KMS-11 (cell line): ENCODE measurements at regions not wholly inside any gene's neighbourhood (a gene's known extent, or its start where the extent isn't known, plus 50 kb on each side); places are given as distances from the start of the nearest gene placed in this dataset.

Source experiments
- H2AFZ ChIP-seq: fragments of 200-600 bp; sonication (generic); 2 replicates; pipeline ENCODE4 v1.6.1; 2016; ENCODE audit warnings: antibody characterized with exemption, mixed run types, low read depth
- H3K27ac ChIP-seq: fragments of 200-600 bp; sonication (generic); 2 replicates; pipeline ENCODE4 v1.6.1; 2016; ENCODE audit warnings: mild to moderate bottlenecking, mixed run types
- H3K27me3 ChIP-seq: fragments of 200-600 bp; sonication (generic); 2 replicates; pipeline ENCODE4 v1.6.1; 2017; ENCODE audit warnings: mild to moderate bottlenecking, low read depth, mixed run types, moderate library complexity; ENCODE audit not compliant: insufficient read depth
- H3K36me3 ChIP-seq: fragments of 200-600 bp; sonication (generic); 2 replicates; pipeline ENCODE4 v1.6.1; 2017; ENCODE audit warnings: mild to moderate bottlenecking, mixed run types; ENCODE audit not compliant: insufficient read depth
- H3K4me1 ChIP-seq: fragments of 200-600 bp; sonication (generic); 2 replicates; pipeline ENCODE4 v1.6.1; 2016; ENCODE audit warnings: mild to moderate bottlenecking, low read depth, mixed run types; ENCODE audit not compliant: poor library complexity, severe bottlenecking
- H3K4me2 ChIP-seq: fragments of 200-600 bp; sonication (generic); 2 replicates; pipeline ENCODE4 v1.7.0; 2016; ENCODE audit warnings: mild to moderate bottlenecking, mixed run types
- H3K4me3 ChIP-seq: fragments of 200-600 bp; sonication (generic); IDR thresholded peaks from 2 replicates; pipeline ENCODE4 v1.6.1; 2017; ENCODE audit warnings: low read depth, low read length, mixed read lengths; ENCODE audit not compliant: insufficient read depth
- H3K79me2 ChIP-seq: fragments of 200-600 bp; sonication (generic); 2 replicates; pipeline ENCODE4 v1.6.1; 2016; ENCODE audit warnings: low read depth, mixed run types; ENCODE audit not compliant: insufficient read depth
- H3K9ac ChIP-seq: fragments of 200-600 bp; sonication (generic); 2 replicates; pipeline ENCODE4 v1.6.1; 2016; ENCODE audit warnings: mild to moderate bottlenecking, mixed run types
- H4K20me1 ChIP-seq: fragments of 200-600 bp; sonication (generic); 2 replicates; pipeline ENCODE4 v1.6.1; 2016; ENCODE audit warnings: mild to moderate bottlenecking, mixed run types; ENCODE audit not compliant: insufficient read depth
- CTCF ChIP-seq: fragments of 200-600 bp; sonication (generic); conservative IDR thresholded peaks from 2 replicates; pipeline ENCODE4 v1.6.1; 2017; ENCODE audit warnings: low read depth, mild to moderate bottlenecking, antibody characterized with exemption, low read length, moderate library complexity, mixed read lengths

- TF ChIP-seq CTCF: no peak
- no peak overlapping the region for H3K4me3 ChIP-seq
These were observed 256.9 kb downstream of the GPATCH2 start for GRCh38 chr1:217373761-217374701.

GRCh38 chr1:217372049-217372970, 258.6 kb downstream of the GPATCH2 start:
- Histone ChIP-seq H3K4me3 (no peak overlapping the region), H3K36me3 (no peaks in the 10 kb centered on the region), H2AFZ (no peak overlapping the region), H3K4me1 (no peaks in the 10 kb centered on the region), H4K20me1 (no peaks in the 10 kb centered on the region), H3K27me3 (no peaks in the 10 kb centered on the region), H3K79me2 (no peaks in the 10 kb centered on the region), H3K27ac (no peak overlapping the region), H3K9ac (no peak overlapping the region), H3K4me2 (no peak overlapping the region)
- no peak for TF ChIP-seq CTCF

More at GRCh38 chr1:217373761-217374701, 256.9 kb downstream of the GPATCH2 start:
- Histone ChIP-seq H3K9ac (no peak overlapping the region), H3K27me3 (no peaks in the 10 kb centered on the region), H3K36me3 (no peaks in the 10 kb centered on the region), H2AFZ (no peak overlapping the region), H3K79me2 (no peaks in the 10 kb centered on the region), H4K20me1 (no peaks in the 10 kb centered on the region), H3K4me1 (no peaks in the 10 kb centered on the region), H3K4me2 (no peak overlapping the region), H3K27ac (no peak overlapping the region)

GRCh38 chr1:217370757-217371156, 260.1 kb downstream of the GPATCH2 start:
- no peak overlapping the region for H3K4me3 ChIP-seq
- H3K27ac ChIP-seq: no peak overlapping the region
- no peak overlapping the region for H3K9ac ChIP-seq
- no peak overlapping the region for H3K4me2 ChIP-seq
- TF ChIP-seq CTCF: no peak
- no peaks in the 10 kb centered on the region for H3K79me2 ChIP-seq
- H3K27me3 ChIP-seq: no peaks in the 10 kb centered on the region
- no peaks in the 10 kb centered on the region for H3K4me1 ChIP-seq
- no peak overlapping the region for H2AFZ ChIP-seq
- no peaks in the 10 kb centered on the region for H3K36me3 ChIP-seq
- no peaks in the 10 kb centered on the region for H4K20me1 ChIP-seq

- no peak for TF ChIP-seq CTCF
- Histone ChIP-seq H3K27ac (no peak overlapping the region), H3K36me3 (no peaks in the 10 kb centered on the region), H3K9ac (no peak overlapping the region), H4K20me1 (no peaks in the 10 kb centered on the region), H3K4me3 (no peak overlapping the region), H3K27me3 (no peaks in the 10 kb centered on the region), H3K4me1 (no peaks in the 10 kb centered on the region), H2AFZ (no peak overlapping the region), H3K4me2 (no peak overlapping the region), H3K79me2 (no peaks in the 10 kb centered on the region)
These were observed 260.8 kb downstream of the GPATCH2 start for GRCh38 chr1:217369996-217370551.
